NCI-H524 (cell line): ENCODE measurements at regions not wholly inside any gene's neighbourhood (a gene's known extent, or its start where the extent isn't known, plus 50 kb on each side); places are given as distances from the start of the nearest gene placed in this dataset.

Source experiments
- DNase-seq, 2 experiments: peaks; one replicate each; lab custom pipeline; 2025; lab: John Stamatoyannopoulos, UW

- DNase-seq, result no peak
These were observed 150.6 kb upstream of the RGMA start for GRCh38 chr15:93239591-93239990.

GRCh38 chr15:93238641-93239040, 149.6 kb upstream of the RGMA start:
- no peak for DNase-seq

- DNase-seq, result no peak
These were observed 147.1 kb upstream of the RGMA start for GRCh38 chr15:93235926-93236780.

GRCh38 chr15:93235269-93235668, 146.3 kb upstream of the RGMA start:
- DNase-seq, result no peak

- no peak for DNase-seq
These were observed 144.7 kb upstream of the RGMA start for GRCh38 chr15:93233710-93234109.

GRCh38 chr15:93232845-93233244, 143.8 kb upstream of the RGMA start:
- DNase-seq, result no peak

- DNase-seq, result no peak
These were observed 143.0 kb upstream of the RGMA start for GRCh38 chr15:93231994-93232393.

GRCh38 chr15:93231261-93231925, 142.4 kb upstream of the RGMA start:
- DNase-seq, result no peak

GRCh38 chr15:93228546-93228945, 139.5 kb upstream of the RGMA start:
- no peak for DNase-seq

- no peak for DNase-seq
These were observed 134.8 kb upstream of the RGMA start for GRCh38 chr15:93223803-93224202.

- no peak for DNase-seq
These were observed 132.7 kb upstream of the RGMA start for GRCh38 chr15:93221759-93222158.

GRCh38 chr15:93219859-93220420, 130.9 kb upstream of the RGMA start:
- DNase-seq, result no peak

GRCh38 chr15:93217343-93217742, 128.3 kb upstream of the RGMA start:
- DNase-seq, result no peak

GRCh38 chr15:93214106-93214505, 125.1 kb upstream of the RGMA start:
- peak in 1 of 2 experiments; percentile 9 for DNase-seq

GRCh38 chr15:93213281-93213680, 124.3 kb upstream of the RGMA start:
- DNase-seq, result peak in 1 of 2 experiments; percentile 51

- no peak for DNase-seq
These were observed 123.6 kb upstream of the RGMA start for GRCh38 chr15:93212578-93212977.

GRCh38 chr15:93210995-93211394, 122.0 kb upstream of the RGMA start:
- no peak for DNase-seq

- no peak for DNase-seq
These were observed 120.9 kb upstream of the RGMA start for GRCh38 chr15:93209690-93210445.

- DNase-seq, result no peak
These were observed 117.9 kb upstream of the RGMA start for GRCh38 chr15:93206893-93207292.

GRCh38 chr15:93205413-93205812, 116.4 kb upstream of the RGMA start:
- DNase-seq, result no peak

- DNase-seq, result no peak
These were observed 114.0 kb upstream of the RGMA start for GRCh38 chr15:93203036-93203435.

- DNase-seq, result no peak
These were observed 113.4 kb upstream of the RGMA start for GRCh38 chr15:93202405-93202804.
